Neutrophil (primary cell): ENCODE measurements at regions not wholly inside any gene's neighbourhood (a gene's known extent, or its start where the extent isn't known, plus 50 kb on each side); places are given as distances from the start of the nearest gene placed in this dataset.

ENCODE experiments used
- H3K27ac ChIP-seq: fragments of 200-600 bp; sonication (generic); 2 replicates; pipeline ENCODE4 v1.5.1; 2016; ENCODE audit warnings: mild to moderate bottlenecking, moderate library complexity
- H3K27me3 ChIP-seq: fragments of 200-600 bp; sonication (generic); 2 replicates; pipeline ENCODE4 v1.6.0; 2016; ENCODE audit warnings: mild to moderate bottlenecking
- H3K36me3 ChIP-seq: fragments of 200-600 bp; sonication (generic); 2 replicates; pipeline ENCODE4 v1.5.1; 2017
- H3K4me1 ChIP-seq, 2 experiments: fragments of 200-600 bp in 1 of 2; sonication (generic) in 1 of 2; 1 replicate in 1 of 2; 2 replicates in 1 of 2; pipeline versions ENCODE4 v1.5.1 to v1.6.1; 2013 to 2016; ENCODE audit warnings: low read depth in 1 of 2, low read length in 1 of 2, mild to moderate bottlenecking in 1 of 2, moderate library complexity in 1 of 2; ENCODE audit not compliant: control insufficient read depth in 1 of 2, insufficient read depth in 1 of 2
- H3K4me3 ChIP-seq, 2 experiments: fragments of 200-600 bp in 1 of 2; sonication (generic) in 1 of 2; 1 replicate in 1 of 2; 2 replicates in 1 of 2; pipeline ENCODE4 v1.5.1; 2013 to 2016; ENCODE audit warnings: low read depth in 1 of 2, low read length in 1 of 2, mild to moderate bottlenecking in 1 of 2, moderate library complexity in 1 of 2
- H3K9me3 ChIP-seq: fragments of 200-600 bp; sonication (generic); 2 replicates; pipeline ENCODE4 v1.5.1; 2016
- TF ChIP-seq, protein P1 (sequence below): fragments of 200-600 bp; sonication (generic); IDR thresholded peaks from 2 replicates; pipeline ENCODE4 v1.5.1; 2016; ENCODE audit warnings: antibody characterized with exemption

DNA sequence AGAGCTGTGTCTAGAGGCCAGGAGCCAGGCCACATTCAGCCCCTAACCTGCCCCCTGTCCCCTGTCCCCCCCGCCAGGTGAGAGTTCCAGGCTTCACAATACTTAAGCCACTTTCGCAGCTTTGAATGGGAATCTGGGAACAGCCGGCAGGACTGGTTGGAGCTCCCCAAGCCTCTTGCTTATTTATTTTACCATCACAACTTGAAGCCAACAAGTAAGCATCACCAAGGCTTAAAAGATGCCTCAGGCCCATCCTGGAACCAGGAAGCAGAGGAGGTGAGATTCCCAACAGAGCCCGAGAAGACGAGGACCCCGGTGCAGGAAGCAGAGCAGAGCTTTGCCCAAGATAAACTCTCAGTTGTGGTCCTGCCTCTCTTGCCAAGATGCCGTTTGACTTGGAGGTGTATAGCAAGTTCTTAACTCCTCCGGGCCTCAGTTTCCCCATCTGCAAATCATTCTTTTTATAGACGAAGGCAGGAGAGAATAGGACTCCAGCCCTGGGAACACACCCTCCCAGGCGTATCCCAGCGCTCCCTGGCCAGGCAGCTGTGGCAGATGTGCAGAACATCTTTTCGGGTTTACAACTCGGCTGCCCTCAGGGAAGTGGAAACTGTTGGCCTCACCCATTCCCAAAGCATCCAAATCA, 66.8 kb upstream of the SLC25A33 start:
- TF ChIP-seq, protein P1, sequence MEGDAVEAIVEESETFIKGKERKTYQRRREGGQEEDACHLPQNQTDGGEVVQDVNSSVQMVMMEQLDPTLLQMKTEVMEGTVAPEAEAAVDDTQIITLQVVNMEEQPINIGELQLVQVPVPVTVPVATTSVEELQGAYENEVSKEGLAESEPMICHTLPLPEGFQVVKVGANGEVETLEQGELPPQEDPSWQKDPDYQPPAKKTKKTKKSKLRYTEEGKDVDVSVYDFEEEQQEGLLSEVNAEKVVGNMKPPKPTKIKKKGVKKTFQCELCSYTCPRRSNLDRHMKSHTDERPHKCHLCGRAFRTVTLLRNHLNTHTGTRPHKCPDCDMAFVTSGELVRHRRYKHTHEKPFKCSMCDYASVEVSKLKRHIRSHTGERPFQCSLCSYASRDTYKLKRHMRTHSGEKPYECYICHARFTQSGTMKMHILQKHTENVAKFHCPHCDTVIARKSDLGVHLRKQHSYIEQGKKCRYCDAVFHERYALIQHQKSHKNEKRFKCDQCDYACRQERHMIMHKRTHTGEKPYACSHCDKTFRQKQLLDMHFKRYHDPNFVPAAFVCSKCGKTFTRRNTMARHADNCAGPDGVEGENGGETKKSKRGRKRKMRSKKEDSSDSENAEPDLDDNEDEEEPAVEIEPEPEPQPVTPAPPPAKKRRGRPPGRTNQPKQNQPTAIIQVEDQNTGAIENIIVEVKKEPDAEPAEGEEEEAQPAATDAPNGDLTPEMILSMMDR, result no peak
- Histone ChIP-seq H3K4me3 (no peak overlapping the region), H3K9me3 (no peaks in the 10 kb centered on the region), H3K27ac (no peak overlapping the region), H3K27me3 (peaks cover 46% of the 10 kb centered on the region), H3K36me3 (no peaks in the 10 kb centered on the region), H3K4me1 (no peaks in the 10 kb centered on the region)

DNA sequence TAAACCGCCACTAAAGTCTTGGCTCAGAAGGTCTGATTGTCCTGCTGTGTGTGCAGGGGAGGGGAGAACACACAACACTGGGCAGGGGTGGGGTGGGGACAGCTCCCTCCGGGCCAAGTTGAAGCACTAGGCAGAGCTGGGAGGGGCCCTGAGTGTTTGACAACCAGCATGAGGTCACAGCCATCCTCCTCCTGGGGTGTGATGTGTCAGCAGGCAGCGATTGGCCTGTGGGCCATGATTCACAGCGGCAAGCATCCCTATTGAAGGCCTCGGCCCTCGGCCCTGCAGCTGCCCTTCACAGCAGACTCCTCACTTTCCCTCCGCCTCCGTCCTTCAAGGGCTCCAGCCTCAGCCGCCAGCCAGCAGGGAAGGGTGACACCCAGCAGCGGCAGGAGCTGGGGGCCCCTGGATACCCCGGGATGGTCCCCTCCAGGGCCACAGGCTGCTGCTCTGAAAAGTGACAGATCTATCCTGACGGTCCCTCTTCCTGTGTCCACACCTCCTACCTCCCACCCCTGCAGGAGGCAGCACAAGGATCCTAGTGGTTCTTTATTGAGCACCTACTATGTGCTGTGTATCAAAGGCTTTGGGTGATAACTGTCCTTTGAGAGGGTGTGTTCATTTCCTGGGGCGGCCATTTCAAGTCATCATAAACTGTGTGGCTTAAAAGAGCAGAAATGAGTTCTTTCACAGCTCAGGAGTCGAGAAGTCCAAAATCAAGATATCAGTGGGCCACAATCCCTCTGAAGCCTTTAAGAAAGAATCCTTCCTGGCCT, 66.0 kb upstream of the SLC25A33 start:
- TF ChIP-seq, protein P1, result no peak
- Histone ChIP-seq H3K9me3 (no peaks in the 10 kb centered on the region), H3K4me3 (no peak overlapping the region), H3K4me1 (no peaks in the 10 kb centered on the region), H3K36me3 (no peaks in the 10 kb centered on the region), H3K27me3 (peaks cover 46% of the 10 kb centered on the region), H3K27ac (no peak overlapping the region)

DNA sequence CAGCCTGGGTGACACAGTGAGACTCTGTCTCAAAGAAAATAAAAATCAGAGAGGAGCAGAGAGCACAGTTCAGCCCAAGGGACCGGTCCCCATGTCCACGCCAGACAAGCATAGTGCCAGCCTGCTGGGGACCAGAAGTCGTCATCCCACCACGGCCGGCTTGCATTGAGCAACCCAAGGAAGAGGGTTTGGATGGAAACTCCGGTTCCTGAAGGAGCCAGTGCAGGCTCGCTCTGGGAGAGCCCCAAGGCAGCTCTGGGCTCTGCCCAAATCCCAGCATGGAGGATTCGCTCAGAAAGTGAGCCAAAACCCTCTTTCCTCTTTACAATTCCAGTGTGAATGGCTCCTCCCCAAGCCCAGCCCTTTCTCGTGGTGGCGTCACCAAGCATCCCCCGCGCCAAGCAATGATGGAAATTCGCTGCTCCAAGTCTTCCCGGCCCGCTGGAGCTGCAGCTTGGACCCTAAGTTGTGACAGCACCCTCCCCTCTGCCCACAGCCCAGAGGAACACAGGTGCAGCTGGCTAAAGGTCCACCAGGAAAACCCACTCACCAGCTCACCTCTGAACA, 64.1 kb upstream of the SLC25A33 start:
- Histone ChIP-seq H3K4me3 (no peak overlapping the region), H3K27ac (no peak overlapping the region), H3K9me3 (no peaks in the 10 kb centered on the region), H3K4me1 (no peaks in the 10 kb centered on the region), H3K27me3 (peaks cover 46% of the 10 kb centered on the region), H3K36me3 (no peaks in the 10 kb centered on the region)
- TF ChIP-seq, protein P1, result no peak

DNA sequence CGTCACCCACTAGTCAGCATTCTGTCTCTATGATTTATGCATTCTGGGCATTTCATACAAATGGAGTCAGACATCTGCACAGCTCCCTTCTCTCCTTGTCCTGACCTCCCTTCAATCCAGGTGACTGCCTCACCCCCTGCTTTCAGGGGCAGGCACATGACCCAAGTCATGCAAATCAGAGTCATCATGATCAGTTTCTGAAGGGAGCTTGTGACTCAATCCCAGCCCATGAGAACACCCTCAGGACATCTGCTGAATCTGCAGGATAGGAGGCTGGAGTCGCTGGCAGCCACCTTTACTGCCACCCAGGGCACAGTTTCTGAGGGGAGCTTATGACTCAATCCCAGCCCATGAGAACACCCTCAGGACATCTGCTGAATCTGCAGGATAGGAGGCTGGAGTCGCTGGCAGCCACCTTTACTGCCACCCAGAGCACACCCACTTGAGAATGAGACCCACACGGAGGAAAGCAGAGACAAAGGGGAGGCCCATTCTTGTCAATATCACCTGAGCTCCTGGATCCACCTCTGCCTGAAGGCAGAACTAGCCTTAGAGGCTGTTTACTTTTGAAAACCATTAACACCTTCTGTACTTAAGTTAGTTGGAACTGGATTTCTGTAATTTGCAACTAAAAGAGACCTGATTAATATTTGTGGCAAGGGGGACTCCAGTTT, 62.3 kb upstream of the SLC25A33 start:
- Histone ChIP-seq H3K27ac (no peak overlapping the region), H3K36me3 (no peaks in the 10 kb centered on the region), H3K9me3 (no peaks in the 10 kb centered on the region), H3K4me1 (no peaks in the 10 kb centered on the region), H3K4me3 (no peak overlapping the region), H3K27me3 (peaks cover 33% of the 10 kb centered on the region)
- TF ChIP-seq, protein P1, result no peak

DNA sequence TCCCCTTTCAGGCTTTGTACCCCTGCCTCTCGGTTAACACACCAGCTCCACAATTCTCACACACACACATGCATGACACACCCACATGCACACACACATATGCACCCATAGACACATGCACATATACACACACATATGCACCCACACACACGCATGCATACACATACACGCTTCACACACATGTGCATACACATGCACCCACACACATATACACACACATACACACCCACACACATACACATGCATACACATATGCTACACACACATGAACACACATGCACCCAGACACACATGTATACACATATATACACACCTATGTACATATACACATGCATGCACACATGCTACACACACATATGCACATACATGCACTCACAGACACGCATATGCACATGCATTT, 61.7 kb upstream of the SLC25A33 start:
- Histone ChIP-seq H3K27me3 (peaks cover 28% of the 10 kb centered on the region), H3K4me3 (no peak overlapping the region), H3K36me3 (no peaks in the 10 kb centered on the region), H3K9me3 (no peaks in the 10 kb centered on the region), H3K4me1 (no peaks in the 10 kb centered on the region), H3K27ac (no peak overlapping the region)
- TF ChIP-seq, protein P1, result no peak
